SK-N-SH treated with all-trans-retinoic acid at 6 μM for 48 hours (cell line): ENCODE measurements at regions not wholly inside any gene's neighbourhood (a gene's known extent, or its start where the extent isn't known, plus 50 kb on each side); places are given as distances from the start of the nearest gene placed in this dataset.

Experiments
- ARNTL ChIP-seq: fragments of 450-650 bp; formaldehyde crosslinking; IDR thresholded peaks from 2 replicates; pipeline ENCODE4 v1.5.0; 2020; ENCODE audit warnings: low read depth, mild to moderate bottlenecking, moderate library complexity, borderline replicate concordance
- BACH2 ChIP-seq: fragments of 250-450 bp; sonication (Bioruptor Pico); IDR thresholded peaks from 2 replicates; pipeline ENCODE4 v1.9.0; 2021; ENCODE audit warnings: mild to moderate bottlenecking, borderline replicate concordance
- CREB5 ChIP-seq: fragments of 250-450 bp; sonication (Bioruptor Pico); IDR thresholded peaks from 2 replicates; pipeline ENCODE4 v1.5.1; 2020; ENCODE audit warnings: low read depth, mild to moderate bottlenecking, moderate library complexity
- PATZ1 ChIP-seq: fragments of 250-450 bp; sonication (Bioruptor Pico); IDR thresholded peaks from 2 replicates; pipeline ENCODE4 v1.8.0; 2020; ENCODE audit warnings: mild to moderate bottlenecking, moderate library complexity, borderline replicate concordance
- PPARA ChIP-seq: fragments of 250-450 bp; sonication (Bioruptor Pico); IDR thresholded peaks from 2 replicates; pipeline ENCODE4 v1.5.0; 2020; ENCODE audit warnings: mild to moderate bottlenecking, borderline replicate concordance
- SNAI2 ChIP-seq: fragments of 250-450 bp; sonication (Bioruptor Pico); IDR thresholded peaks from 2 replicates; pipeline ENCODE4 v1.5.0; 2020; ENCODE audit warnings: mild to moderate bottlenecking, moderate library complexity
- TCF4 ChIP-seq: fragments of 250-450 bp; sonication (Bioruptor Pico); IDR thresholded peaks from 2 replicates; pipeline ENCODE4 v1.8.0; 2021; ENCODE audit warnings: mild to moderate bottlenecking, moderate library complexity, borderline replicate concordance
- ZC3H10 ChIP-seq: fragments of 250-450 bp; sonication (Bioruptor Pico); IDR thresholded peaks from 2 replicates; pipeline ENCODE4 v1.5.1; 2021; ENCODE audit warnings: mild to moderate bottlenecking, moderate library complexity
- ZFP30 ChIP-seq: fragments of 450-650 bp; formaldehyde crosslinking; IDR thresholded peaks from 2 replicates; pipeline ENCODE4 v1.5.0; 2022; ENCODE audit warnings: mild to moderate bottlenecking, moderate library complexity
- TF ChIP-seq, protein P1 (sequence below): fragments of 250-450 bp; sonication (Bioruptor Pico); IDR thresholded peaks from 2 replicates; pipeline ENCODE4 v1.5.0; 2020; ENCODE audit warnings: mild to moderate bottlenecking, moderate library complexity

- TF ChIP-seq, protein P1, sequence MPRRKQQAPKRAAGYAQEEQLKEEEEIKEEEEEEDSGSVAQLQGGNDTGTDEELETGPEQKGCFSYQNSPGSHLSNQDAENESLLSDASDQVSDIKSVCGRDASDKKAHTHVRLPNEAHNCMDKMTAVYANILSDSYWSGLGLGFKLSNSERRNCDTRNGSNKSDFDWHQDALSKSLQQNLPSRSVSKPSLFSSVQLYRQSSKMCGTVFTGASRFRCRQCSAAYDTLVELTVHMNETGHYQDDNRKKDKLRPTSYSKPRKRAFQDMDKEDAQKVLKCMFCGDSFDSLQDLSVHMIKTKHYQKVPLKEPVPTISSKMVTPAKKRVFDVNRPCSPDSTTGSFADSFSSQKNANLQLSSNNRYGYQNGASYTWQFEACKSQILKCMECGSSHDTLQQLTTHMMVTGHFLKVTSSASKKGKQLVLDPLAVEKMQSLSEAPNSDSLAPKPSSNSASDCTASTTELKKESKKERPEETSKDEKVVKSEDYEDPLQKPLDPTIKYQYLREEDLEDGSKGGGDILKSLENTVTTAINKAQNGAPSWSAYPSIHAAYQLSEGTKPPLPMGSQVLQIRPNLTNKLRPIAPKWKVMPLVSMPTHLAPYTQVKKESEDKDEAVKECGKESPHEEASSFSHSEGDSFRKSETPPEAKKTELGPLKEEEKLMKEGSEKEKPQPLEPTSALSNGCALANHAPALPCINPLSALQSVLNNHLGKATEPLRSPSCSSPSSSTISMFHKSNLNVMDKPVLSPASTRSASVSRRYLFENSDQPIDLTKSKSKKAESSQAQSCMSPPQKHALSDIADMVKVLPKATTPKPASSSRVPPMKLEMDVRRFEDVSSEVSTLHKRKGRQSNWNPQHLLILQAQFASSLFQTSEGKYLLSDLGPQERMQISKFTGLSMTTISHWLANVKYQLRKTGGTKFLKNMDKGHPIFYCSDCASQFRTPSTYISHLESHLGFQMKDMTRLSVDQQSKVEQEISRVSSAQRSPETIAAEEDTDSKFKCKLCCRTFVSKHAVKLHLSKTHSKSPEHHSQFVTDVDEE (CRISPR knock-in tag) = no peak
- TF ChIP-seq PPARA (CRISPR knock-in tag) (no peak), CREB5 (CRISPR knock-in tag) (no peak), SNAI2 (CRISPR knock-in tag) (no peak), BACH2 (CRISPR knock-in tag) (no peak), ZC3H10 (CRISPR knock-in tag) (no peak), TCF4 (CRISPR knock-in tag) (no peak), ZFP30 (CRISPR knock-in tag) (no peak), PATZ1 (CRISPR knock-in tag) (no peak), ARNTL (CRISPR knock-in tag) (no peak)
These were observed 79.6 kb upstream of the DOCK9 start for GRCh38 chr13:99057310-99057975.
